Sigmoid colon (tissue), 4 donors: ENCODE measurements at regions not wholly inside any gene's neighbourhood (a gene's known extent, or its start where the extent isn't known, plus 50 kb on each side); places are given as distances from the start of the nearest gene placed in this dataset.

ENCODE experiments used
- CTCF ChIP-seq, 4 experiments: fragments of 450-650 bp in 3 of 4; fragments of 200-600 bp in 1 of 4; IDR thresholded peaks; one replicate each; pipeline ENCODE4 v1.5.1; 2016 to 2019; ENCODE audit warnings: antibody characterized with exemption in 4 of 4, mild to moderate bottlenecking in 3 of 4, moderate library complexity in 2 of 4
- POLR2A ChIP-seq, 2 donors: fragments of 450-650 bp; IDR thresholded peaks; one replicate each; pipeline ENCODE4 v1.6.1; 2016; ENCODE audit warnings: antibody characterized with exemption in 2 of 2, mild to moderate bottlenecking in 2 of 2, moderate library complexity in 2 of 2
- POLR2AphosphoS5 ChIP-seq, 4 donors: sonication (generic); formaldehyde crosslinking; IDR thresholded peaks; one replicate each; pipeline ENCODE4 v1.6.1; 2017; ENCODE audit warnings: antibody characterized with exemption in 4 of 4

GRCh38 chr5:79850941-79851340 lies 140.1 kb downstream of the MTX3 start:
- TF ChIP-seq CTCF (IDR thresholded peaks at IDR 0.05) = no peak
- TF ChIP-seq POLR2A (IDR thresholded peaks at IDR 0.05) = no peak
- no peak for TF ChIP-seq POLR2AphosphoS5 (IDR thresholded peaks at IDR 0.05)
